ENCODE measurements at regions not wholly inside any gene's neighbourhood (a gene's known extent, or its start where the extent isn't known, plus 50 kb on each side); places are given as distances from the start of the nearest gene placed in this dataset.
"Not testable (repeated sequence)": the region's sequence is repeated elsewhere in the genome, so short reads cannot be mapped to it uniquely, and the experiment has no call there.

DNA sequence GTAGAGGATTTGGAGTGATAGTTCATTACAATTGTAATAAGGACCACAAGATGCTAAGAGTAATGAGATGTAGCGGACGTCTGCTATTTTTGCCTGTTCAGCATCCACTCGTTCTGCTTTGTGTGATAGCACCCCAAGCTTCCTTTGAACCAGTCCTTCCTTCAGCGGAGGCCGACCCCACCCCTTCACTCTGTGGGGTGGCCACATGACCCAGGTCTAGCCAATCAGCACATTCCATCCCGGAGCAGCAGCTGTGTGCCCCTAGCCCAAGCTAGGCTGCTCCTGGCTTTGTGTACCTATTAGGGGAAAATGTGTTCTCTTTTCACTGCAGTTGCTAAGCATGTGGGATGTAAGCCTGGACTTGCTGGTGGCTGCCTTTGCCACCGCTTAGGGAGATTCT, 111.8 kb upstream of the CRYM start:
- H3K9ac ChIP-seq (ENCODE audit: low read length); POLR2A ChIA-PET; BruUV-seq (replicated peaks); H2AFZ ChIP-seq (ENCODE audit: low read depth, low read length, poor library complexity, severe bottlenecking); H3K79me2 ChIP-seq (ENCODE audit: insufficient read depth, low read length); H3K4me2 ChIP-seq (ENCODE audit: low read length); intact Hi-C loops (cut with micrococcal nuclease); H3K27me3 ChIP-seq (ENCODE audit: insufficient read depth, low read length); RAD21 ChIA-PET (ENCODE audit: low non-redundant PET in 1 of 2, low total read pairs in 2 of 2, uncharacterized antibody in 2 of 2, unreplicated experiment in 2 of 2); DNase-seq (ENCODE audit: low read depth, low spot score); H3K36me3 ChIP-seq (ENCODE audit: control insufficient read depth in 1 of 2, insufficient read depth in 2 of 2, low read length in 2 of 2); CTCF ChIA-PET; H4K20me1 ChIP-seq (ENCODE audit: insufficient read depth); H3K4me1 ChIP-seq (ENCODE audit: control insufficient read depth in 1 of 2, insufficient read depth in 2 of 2, low read length in 2 of 2); H3K4me3 ChIP-seq (replicated peaks in 1 of 2; ENCODE audit: low read depth in 1 of 2, low read length in 2 of 2); H3K9me2 ChIP-seq (ENCODE audit: insufficient read depth); H3K27ac ChIP-seq (ENCODE audit: low read depth, low read length); H3K9me3 ChIP-seq (ENCODE audit: control insufficient read depth in 1 of 2, insufficient read depth in 1 of 2, low read depth in 1 of 2, low read length in 2 of 2): not testable (repeated sequence)
- peak; percentile 82 for ATAC-seq

DNA sequence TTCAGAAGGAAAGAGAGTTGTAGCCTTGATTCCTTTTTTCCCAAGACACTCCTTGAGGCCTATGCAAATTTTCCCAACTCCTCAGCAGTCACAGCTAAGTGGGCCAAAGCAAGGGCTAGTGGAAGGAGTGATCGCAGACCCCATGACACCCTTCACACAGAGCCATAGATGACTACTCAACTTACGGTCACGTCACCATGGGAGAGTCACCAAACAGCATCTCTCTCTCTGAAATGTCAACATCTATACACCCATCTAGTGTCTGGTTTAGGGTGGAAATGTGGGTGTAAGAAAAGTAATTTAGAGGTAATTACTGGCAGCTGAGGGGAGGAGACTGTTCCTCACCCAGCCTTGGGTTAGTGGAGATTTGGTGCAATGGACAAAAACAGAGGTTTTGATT, 109.7 kb upstream of the CRYM start:
- CTCF ChIA-PET; H3K4me2 ChIP-seq (ENCODE audit: low read length); BruUV-seq (replicated peaks): not testable (repeated sequence)

DNA sequence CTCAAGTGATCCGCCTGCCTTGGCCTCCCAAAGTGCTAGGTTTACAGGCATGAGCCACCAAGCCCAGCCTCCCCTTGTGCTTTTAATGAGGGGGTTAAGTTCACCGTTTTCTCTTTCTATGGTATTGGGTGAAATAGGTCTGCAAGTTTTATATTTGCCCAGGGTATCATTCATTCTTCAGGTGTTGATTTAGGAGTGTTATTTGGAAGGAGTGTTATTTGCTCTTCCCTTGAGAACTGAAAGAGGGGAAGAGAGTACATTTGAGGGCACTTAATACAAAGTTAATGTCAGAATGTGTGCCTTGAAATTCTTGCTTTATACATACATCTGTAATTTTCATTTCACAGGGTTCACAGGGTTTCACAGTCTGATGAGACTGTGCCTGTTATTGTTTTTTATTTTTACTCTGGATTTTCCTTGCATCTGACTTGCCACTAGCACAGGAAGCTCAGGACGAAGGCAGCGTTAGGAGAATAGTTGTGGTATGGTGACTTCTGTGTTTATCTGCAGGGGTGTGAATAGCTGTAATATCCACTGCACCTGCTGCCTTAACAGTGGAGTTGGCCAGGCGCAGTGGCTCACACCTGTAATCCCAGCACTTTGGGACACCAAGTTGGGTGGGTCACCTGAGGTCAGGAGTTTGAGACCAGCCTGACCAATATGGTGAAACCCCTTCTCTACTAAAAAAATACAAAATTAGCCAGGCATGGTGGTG, 108.3 kb upstream of the CRYM start:
- ATAC-seq; H4K20me1 ChIP-seq (ENCODE audit: insufficient read depth); H2AFZ ChIP-seq (ENCODE audit: low read depth, low read length, poor library complexity, severe bottlenecking); BruUV-seq (replicated peaks); intact Hi-C loops (cut with micrococcal nuclease); H3K9me3 ChIP-seq (ENCODE audit: control insufficient read depth in 1 of 2, insufficient read depth in 1 of 2, low read depth in 1 of 2, low read length in 2 of 2); H3K36me3 ChIP-seq (ENCODE audit: control insufficient read depth in 1 of 2, insufficient read depth in 2 of 2, low read length in 2 of 2); H3K4me2 ChIP-seq (ENCODE audit: low read length); H3K79me2 ChIP-seq (ENCODE audit: insufficient read depth, low read length); H3K9ac ChIP-seq (ENCODE audit: low read length); CTCF ChIA-PET; H3K9me2 ChIP-seq (ENCODE audit: insufficient read depth); H3K27ac ChIP-seq (ENCODE audit: low read depth, low read length); H3K4me1 ChIP-seq (ENCODE audit: control insufficient read depth in 1 of 2, insufficient read depth in 2 of 2, low read length in 2 of 2); H3K27me3 ChIP-seq (ENCODE audit: insufficient read depth, low read length); H3K4me3 ChIP-seq (replicated peaks in 1 of 2; ENCODE audit: low read depth in 1 of 2, low read length in 2 of 2); DNase-seq (ENCODE audit: low read depth, low spot score); RAD21 ChIA-PET (ENCODE audit: low non-redundant PET in 1 of 2, low total read pairs in 2 of 2, uncharacterized antibody in 2 of 2, unreplicated experiment in 2 of 2); POLR2A ChIA-PET: not testable (repeated sequence)

More for the DNA sequence above, 109.7 kb upstream of the CRYM start:
- DNase-seq (ENCODE audit: low read depth, low spot score); intact Hi-C loops (cut with micrococcal nuclease); H3K36me3 ChIP-seq (ENCODE audit: control insufficient read depth in 1 of 2, insufficient read depth in 2 of 2, low read length in 2 of 2); H4K20me1 ChIP-seq (ENCODE audit: insufficient read depth); H2AFZ ChIP-seq (ENCODE audit: low read depth, low read length, poor library complexity, severe bottlenecking); H3K9me2 ChIP-seq (ENCODE audit: insufficient read depth); ATAC-seq; RAD21 ChIA-PET (ENCODE audit: low non-redundant PET in 1 of 2, low total read pairs in 2 of 2, uncharacterized antibody in 2 of 2, unreplicated experiment in 2 of 2); H3K4me1 ChIP-seq (ENCODE audit: control insufficient read depth in 1 of 2, insufficient read depth in 2 of 2, low read length in 2 of 2); H3K9me3 ChIP-seq (ENCODE audit: control insufficient read depth in 1 of 2, insufficient read depth in 1 of 2, low read depth in 1 of 2, low read length in 2 of 2); H3K79me2 ChIP-seq (ENCODE audit: insufficient read depth, low read length); H3K27me3 ChIP-seq (ENCODE audit: insufficient read depth, low read length); POLR2A ChIA-PET; H3K4me3 ChIP-seq (replicated peaks in 1 of 2; ENCODE audit: low read depth in 1 of 2, low read length in 2 of 2); H3K9ac ChIP-seq (ENCODE audit: low read length); H3K27ac ChIP-seq (ENCODE audit: low read depth, low read length): not testable (repeated sequence)

DNA sequence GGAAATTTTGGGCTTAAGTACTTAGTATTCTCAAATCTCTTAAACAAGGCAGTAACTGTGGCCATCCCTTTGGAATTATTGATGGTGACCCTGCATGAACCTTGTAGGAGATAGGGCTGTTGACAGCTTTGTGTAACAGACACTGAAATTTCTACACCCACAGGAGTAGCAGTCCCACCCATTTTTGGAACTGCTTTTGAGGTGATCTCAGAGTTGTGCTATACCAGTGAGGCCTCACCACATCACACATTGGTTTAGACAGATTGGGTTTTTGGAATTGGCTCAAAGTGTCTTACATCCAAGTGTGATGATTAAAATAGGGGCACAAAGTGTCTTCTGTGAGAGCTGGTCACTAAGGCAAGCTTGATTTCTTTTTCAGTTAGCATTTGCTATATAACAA, 105.6 kb upstream of the CRYM start:
- H3K27ac ChIP-seq (ENCODE audit: low read depth, low read length); H4K20me1 ChIP-seq (ENCODE audit: insufficient read depth); H3K4me3 ChIP-seq (replicated peaks in 1 of 2; ENCODE audit: low read depth in 1 of 2, low read length in 2 of 2); DNase-seq (ENCODE audit: low read depth, low spot score); BruUV-seq (replicated peaks); H3K9ac ChIP-seq (ENCODE audit: low read length); H2AFZ ChIP-seq (ENCODE audit: low read depth, low read length, poor library complexity, severe bottlenecking); H3K36me3 ChIP-seq (ENCODE audit: control insufficient read depth in 1 of 2, insufficient read depth in 2 of 2, low read length in 2 of 2); H3K9me2 ChIP-seq (ENCODE audit: insufficient read depth); RAD21 ChIA-PET (ENCODE audit: low non-redundant PET in 1 of 2, low total read pairs in 2 of 2, uncharacterized antibody in 2 of 2, unreplicated experiment in 2 of 2); POLR2A ChIA-PET; CTCF ChIA-PET; H3K27me3 ChIP-seq (ENCODE audit: insufficient read depth, low read length); ATAC-seq; H3K79me2 ChIP-seq (ENCODE audit: insufficient read depth, low read length); H3K4me1 ChIP-seq (ENCODE audit: control insufficient read depth in 1 of 2, insufficient read depth in 2 of 2, low read length in 2 of 2); H3K4me2 ChIP-seq (ENCODE audit: low read length); intact Hi-C loops (cut with micrococcal nuclease); H3K9me3 ChIP-seq (ENCODE audit: control insufficient read depth in 1 of 2, insufficient read depth in 1 of 2, low read depth in 1 of 2, low read length in 2 of 2): not testable (repeated sequence)

Data from HCT116 (cell line).